Stimulated activated CD8-positive, alpha-beta memory T cell treated with anti-CD3 and anti-CD28 coated beads, Interleukin-12 subunit alpha, Interleukin-12 subunit beta, amount 100 ng/mL, for 24 hours (primary cell): ENCODE measurements at regions not wholly inside any gene's neighbourhood (a gene's known extent, or its start where the extent isn't known, plus 50 kb on each side); places are given as distances from the start of the nearest gene placed in this dataset.
A peak's percentile ranks its signal among the peaks of the same experiment; 100 is the strongest.
"Not testable (repeated sequence)": the region's sequence is repeated elsewhere in the genome, so short reads cannot be mapped to it uniquely, and the experiment has no call there.

Source experiments
- DNase-seq: peaks from one replicate; pipeline ENCODE4 v3.0.0-alpha.2; 2020; ENCODE audit errors: extremely low read depth

GRCh38 chr11:110347660-110348059, 51.2 kb upstream of the RDX start:
- no peak for DNase-seq

DNA sequence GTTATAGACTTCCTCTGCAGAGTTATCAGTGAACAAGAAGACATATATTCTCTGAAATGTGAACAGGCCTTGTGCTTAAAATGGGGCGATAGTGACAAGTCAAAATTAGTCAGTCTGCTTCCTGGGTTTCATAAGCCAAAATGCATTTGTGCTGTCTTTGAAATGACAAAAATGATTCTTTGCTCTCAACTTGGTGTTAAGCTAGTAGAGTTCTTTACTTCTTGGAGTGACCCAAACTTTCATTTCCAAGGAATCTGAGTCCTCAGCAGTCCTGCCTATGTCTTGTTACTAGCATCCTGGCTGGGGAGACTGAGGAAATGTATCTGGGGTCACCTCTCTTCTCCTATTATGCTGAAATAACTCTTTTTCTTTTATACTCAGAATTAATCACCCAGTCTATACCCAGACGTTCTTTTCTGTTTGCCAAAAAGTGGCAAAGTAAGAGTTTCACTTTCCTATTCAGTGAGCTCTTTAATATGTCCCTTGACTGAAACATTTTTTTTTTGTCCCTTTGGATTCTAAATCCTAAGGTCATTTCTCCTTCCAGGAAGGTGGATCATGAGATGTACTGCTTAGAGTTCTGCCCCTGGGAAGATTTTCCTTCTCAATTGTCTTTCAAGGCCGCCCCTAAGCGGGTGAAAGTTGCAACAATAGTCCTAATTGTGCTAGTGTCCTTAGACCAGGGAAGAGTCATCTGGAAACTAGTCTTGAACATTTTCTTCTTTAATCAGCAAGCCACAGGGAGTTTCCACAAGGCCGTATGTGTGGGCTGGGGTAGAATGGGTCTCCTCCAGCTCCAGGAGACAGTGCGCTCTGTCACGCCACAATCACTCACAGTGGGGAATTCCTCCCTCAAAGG, 53.0 kb upstream of the RDX start:
- DNase-seq = peak; percentile 33

DNA sequence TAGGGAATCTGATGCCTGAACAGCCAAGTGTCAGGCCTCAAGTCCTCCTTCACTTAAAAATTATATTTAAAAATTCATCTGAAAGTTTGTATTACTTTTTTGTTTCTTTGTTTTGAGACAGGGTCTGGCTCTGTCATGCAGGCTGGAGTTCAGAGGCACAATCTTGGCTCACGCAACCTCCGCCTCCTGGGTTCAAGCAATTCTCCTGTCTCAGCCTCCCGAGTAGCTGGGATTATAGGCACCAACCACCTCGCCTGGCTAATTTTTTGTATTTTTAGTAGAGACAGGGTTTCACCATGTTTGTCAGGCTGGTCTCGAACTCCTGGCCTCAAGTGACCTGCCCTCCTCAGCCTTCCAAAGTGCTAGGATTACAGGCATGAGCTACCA, 53.6 kb upstream of the RDX start:
- not testable (repeated sequence) for DNase-seq

- DNase-seq = no peak
Measured at GRCh38 chr11:110355011-110355744, 58.8 kb upstream of the RDX start.

- no peak for DNase-seq
Measured at GRCh38 chr11:110356762-110357671, 60.6 kb upstream of the RDX start.

DNA sequence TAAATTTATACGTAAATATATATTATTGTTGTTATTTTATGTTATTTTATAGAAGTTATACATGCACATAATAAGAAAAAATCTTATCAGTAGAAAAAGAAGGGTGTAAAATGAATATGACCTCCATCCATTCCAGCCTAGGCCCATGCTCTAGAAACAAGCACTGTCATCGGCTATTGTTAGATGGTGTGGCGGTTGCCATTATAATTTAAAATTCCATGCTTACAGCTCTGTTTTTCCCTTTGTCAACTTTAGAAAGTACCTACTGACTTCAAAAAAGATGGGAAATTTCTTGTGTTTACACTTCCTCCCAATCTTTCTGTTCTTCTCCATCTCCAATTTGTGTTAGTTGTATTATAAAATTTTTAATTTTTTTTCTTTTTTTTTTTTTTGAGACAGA, 61.9 kb upstream of the RDX start:
- DNase-seq = no peak

- not testable (repeated sequence) for DNase-seq
Measured at GRCh38 chr11:110360781-110361408, 64.5 kb upstream of the RDX start.

DNA sequence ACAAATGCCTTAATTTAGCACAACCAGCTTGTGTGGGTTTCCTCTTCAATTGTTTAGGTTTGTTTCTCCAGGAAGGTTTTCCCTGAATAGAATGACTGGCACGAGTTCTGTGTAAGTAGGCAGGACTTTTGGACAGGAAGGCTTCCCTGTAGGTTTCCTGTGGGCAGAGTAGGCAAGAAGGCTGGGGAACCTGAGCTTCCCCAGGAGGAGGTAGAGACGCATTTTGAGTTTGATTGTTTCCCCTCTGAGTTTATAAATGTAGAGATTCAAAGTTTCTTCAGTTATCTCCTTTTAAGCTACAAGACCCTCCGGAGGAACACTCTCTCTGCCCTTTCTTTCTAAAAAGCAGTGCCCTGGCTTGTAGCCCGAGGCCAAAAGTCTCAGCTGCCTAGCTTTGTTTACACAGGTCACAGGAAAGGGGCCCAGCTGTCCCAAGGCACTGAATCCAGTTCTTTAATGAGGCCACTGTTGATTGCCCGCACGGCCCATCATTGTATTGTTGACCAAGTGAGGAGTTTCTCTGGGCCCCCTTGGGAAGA, 66.6 kb upstream of the RDX start:
- DNase-seq = no peak

- no peak for DNase-seq
Measured at GRCh38 chr11:110366291-110366690, 63.5 kb upstream of the FDX1 start.

GRCh38 chr11:110367571-110367970, 62.2 kb upstream of the FDX1 start:
- no peak for DNase-seq

DNA sequence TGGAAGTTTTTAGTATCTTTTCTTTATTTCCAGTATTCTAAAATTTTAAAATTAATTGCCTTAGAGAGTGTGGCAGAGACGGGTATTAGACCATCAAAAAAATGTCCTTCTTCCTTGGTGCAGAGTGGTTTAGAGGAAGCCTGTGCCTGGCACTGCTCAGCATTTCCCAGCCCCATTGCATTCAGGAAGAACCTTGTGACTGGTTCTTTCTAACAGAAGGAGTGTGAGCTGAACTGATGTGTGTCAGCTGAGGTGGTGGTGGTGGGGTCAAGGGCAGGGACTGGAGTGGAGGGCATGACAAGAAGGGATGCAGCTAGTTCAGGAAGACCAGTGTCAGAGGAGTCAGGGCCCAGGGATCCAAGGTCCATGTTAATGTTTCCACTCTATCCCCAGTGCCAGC, 58.7 kb upstream of the FDX1 start:
- DNase-seq = no peak

- no peak for DNase-seq
Measured at GRCh38 chr11:110373051-110373702, 56.6 kb upstream of the FDX1 start.

GRCh38 chr11:110374921-110375320, 54.8 kb upstream of the FDX1 start:
- DNase-seq = no peak

DNA sequence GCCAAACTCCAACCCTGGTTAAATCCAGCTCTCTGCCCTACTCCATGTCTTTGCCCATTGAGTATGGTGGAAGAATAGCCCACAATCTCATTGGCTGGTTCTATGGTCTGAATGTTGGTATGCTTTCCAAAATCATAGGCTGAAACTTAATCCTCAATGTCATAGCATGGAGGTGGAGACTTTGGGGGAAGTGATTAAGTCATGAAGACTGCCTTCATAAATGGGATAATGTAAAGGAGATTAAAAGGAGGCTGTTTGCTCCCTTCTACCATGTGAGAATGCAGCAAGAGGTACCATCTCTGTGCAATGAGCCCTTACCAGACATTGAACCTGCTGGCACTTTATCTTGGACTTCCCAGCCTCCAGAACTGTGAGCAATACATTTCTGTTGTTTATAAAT, 54.4 kb upstream of the FDX1 start:
- DNase-seq = no peak

GRCh38 chr11:110376021-110376420, 53.7 kb upstream of the FDX1 start:
- DNase-seq = no peak

DNA sequence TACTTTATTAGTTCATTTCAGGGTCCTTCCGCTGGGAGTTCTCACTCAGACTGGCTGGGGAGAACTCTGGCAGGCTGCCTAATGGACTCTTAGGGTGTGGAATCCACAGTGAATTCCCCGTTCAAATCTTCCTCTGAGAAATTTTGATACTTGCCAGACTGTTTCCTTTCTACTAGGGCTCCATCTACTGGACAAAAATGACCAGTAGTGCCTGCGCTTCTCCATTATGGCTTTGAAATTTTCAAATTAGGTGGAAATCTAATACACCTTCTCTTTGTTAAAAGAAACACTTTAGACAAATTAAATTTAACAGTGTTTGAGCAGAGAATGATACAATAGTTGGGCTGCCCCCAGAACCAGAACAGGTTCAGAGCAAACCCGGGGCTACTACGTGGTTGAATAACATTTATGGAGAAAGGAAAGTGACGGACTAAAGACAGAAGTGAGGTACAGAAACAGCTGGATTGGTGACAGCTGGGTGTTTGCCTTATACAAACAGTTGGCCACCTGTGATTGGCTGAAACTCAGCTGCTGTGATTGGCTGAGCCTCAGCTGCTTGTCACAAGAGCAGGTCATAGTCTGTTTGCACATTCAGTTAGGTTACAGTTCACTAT, 52.9 kb upstream of the FDX1 start:
- no peak for DNase-seq

DNA sequence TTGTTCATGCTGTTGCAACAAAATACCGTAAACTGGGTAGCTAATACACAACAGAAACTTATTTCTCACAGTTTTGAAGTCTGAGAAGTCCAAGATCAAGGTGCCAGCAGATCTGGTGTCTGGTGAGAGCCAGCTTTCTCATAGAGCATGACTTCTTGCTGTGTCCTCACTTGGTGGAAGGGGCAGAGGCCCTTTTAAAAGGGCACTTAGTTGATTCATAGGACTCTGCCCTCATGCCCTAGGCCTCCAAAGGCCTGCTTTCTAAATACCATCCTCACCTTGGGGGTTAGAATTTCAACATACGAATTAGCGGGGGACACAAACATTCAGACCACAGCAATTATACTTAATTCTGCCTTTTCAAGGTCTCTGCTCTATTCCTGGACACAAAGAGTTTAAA, 52.3 kb upstream of the FDX1 start:
- DNase-seq = no peak

DNA sequence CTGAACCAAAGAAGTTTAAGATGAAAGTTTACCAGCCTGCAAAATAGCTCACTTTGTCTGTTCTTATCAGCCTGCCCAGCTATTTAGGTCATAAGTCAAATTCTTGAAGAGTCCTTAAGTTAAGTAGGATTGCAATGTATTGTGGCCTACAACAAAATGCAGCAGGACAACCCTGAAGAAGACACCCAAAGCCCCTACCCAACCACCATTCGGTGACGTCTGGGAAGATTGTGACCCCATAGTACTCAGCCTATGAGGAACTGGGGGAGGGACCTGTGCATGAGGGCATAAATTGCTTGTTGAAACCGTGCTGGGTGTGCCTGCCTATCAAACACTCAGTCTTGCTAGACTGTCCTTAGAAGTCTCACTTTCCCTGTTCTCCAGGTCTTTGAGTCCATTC, 50.5 kb upstream of the FDX1 start:
- no peak for DNase-seq

DNA sequence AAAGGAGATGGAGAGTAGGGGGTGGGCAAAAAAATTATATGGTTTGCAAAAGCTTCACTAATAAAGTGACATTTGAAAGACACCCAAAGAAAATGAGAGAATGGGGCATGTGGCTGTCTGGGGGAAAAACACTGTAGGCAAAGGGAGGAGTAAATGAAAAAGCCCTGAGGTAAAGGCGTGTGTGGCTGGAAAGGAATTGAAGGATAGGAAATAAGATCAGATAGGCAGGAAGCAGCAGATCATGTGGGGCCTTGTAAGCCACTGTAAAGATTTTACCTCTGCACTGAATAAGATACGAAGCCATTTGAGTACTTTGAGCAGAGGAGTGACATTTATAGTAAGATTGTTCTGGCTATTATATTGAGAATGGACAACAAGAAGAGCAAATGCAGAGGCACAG, 49.8 kb upstream of the FDX1 start:
- no peak for DNase-seq
